ENCODE measurements at regions not wholly inside any gene's neighbourhood (a gene's known extent, or its start where the extent isn't known, plus 50 kb on each side); places are given as distances from the start of the nearest gene placed in this dataset.

DNA sequence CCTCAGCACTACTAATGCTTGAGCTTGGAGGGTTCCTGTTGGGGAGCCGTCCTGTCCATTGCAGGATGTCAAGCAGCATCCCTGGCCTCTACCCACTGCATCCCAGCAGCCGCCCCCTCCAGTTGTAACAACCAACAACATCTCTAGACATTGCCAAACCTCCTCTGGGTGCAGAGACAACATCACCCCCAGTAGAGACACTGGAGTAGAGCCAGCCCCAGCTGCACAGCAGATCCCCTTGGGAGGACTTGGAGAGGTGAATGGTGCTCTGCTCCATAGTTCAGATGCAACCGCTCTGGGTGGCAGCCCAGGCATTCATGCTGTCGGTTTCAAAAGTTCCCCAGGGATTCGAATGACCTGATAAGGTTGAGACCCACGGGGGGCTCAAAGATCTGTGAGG, 259.0 kb downstream of the MN1 start:
- FAIRE-seq (no peak), DNase-seq (ENCODE audit: low read depth) (no peak)
- Mint-ChIP-seq H3K4me3 (ENCODE audit: unreplicated experiment) (no peak overlapping the region), H3K9me3 (ENCODE audit: unreplicated experiment) (peaks cover 5% of the 10 kb centered on the region), H3K36me3 (ENCODE audit: low read depth, unreplicated experiment) (peaks cover 3% of the 10 kb centered on the region), H3K27ac (ENCODE audit: unreplicated experiment) (no peak overlapping the region), H3K27me3 (ENCODE audit: low read depth, unreplicated experiment) (peaks cover 47% of the 10 kb centered on the region), H3K4me1 (ENCODE audit: low read depth, unreplicated experiment) (no peaks in the 10 kb centered on the region)
- H3K4me1 ChIP-seq (ENCODE audit: insufficient read depth, low read length): no peaks in the 10 kb centered on the region
- H3K79me2 ChIP-seq (ENCODE audit: insufficient read depth, low read length): no peaks in the 10 kb centered on the region
- H2AFZ ChIP-seq (ENCODE audit: low read depth, low read length): no peak overlapping the region
- peaks cover 20% of the 10 kb centered on the region for H3K27me3 ChIP-seq (ENCODE audit: insufficient read depth, low read length)
- no peaks in the 10 kb centered on the region for H3K36me3 ChIP-seq (ENCODE audit: insufficient read depth, low read length)
- no peak overlapping the region for H3K9ac ChIP-seq (ENCODE audit: low read length)
- no peaks in the 10 kb centered on the region for H3K9me3 ChIP-seq (ENCODE audit: insufficient read depth, low read depth, low read length)
- H4K20me1 ChIP-seq (ENCODE audit: insufficient read depth, low read length): no peaks in the 10 kb centered on the region
- no peak overlapping the region for H3K4me3 ChIP-seq (ENCODE audit: insufficient read depth, low read depth, low read length)
- no peak overlapping the region for H3K27ac ChIP-seq (ENCODE audit: low read depth, low read length)
- TF ChIP-seq, protein P1, sequence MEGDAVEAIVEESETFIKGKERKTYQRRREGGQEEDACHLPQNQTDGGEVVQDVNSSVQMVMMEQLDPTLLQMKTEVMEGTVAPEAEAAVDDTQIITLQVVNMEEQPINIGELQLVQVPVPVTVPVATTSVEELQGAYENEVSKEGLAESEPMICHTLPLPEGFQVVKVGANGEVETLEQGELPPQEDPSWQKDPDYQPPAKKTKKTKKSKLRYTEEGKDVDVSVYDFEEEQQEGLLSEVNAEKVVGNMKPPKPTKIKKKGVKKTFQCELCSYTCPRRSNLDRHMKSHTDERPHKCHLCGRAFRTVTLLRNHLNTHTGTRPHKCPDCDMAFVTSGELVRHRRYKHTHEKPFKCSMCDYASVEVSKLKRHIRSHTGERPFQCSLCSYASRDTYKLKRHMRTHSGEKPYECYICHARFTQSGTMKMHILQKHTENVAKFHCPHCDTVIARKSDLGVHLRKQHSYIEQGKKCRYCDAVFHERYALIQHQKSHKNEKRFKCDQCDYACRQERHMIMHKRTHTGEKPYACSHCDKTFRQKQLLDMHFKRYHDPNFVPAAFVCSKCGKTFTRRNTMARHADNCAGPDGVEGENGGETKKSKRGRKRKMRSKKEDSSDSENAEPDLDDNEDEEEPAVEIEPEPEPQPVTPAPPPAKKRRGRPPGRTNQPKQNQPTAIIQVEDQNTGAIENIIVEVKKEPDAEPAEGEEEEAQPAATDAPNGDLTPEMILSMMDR (IDR thresholded peaks at IDR 0.05; ENCODE audit: insufficient read depth, low read depth, low read length): no peak
- no peak for TF ChIP-seq EZH2 (IDR thresholded peaks at IDR 0.05; ENCODE audit: insufficient read depth, low read length)
- no peak overlapping the region for H3K4me2 ChIP-seq (ENCODE audit: low read length)

DNA sequence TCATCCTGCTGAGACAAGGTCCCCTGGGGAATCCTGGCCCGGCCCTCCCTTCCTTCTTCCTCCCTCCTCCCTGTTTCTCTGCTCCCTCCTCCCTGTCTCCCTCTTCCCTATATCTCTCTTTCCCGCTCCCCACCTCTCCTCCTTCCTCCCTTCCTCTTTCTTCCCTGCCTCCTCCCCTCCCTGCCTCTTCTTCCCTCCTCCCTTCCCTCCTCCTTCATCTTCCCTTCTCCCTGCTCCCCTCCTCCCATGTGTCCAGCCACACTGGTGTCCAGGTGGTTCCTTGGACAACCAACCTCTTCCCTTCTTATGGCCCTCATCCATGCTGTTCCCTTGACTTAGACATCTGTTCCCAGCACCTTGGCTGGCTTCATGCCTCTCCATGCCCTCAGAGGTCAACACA, 258.1 kb downstream of the MN1 start:
- TF ChIP-seq EZH2 (IDR thresholded peaks at IDR 0.05; ENCODE audit: insufficient read depth, low read length): no peak
- DNase-seq (ENCODE audit: low read depth) (no peak), FAIRE-seq (no peak)
- H3K27ac ChIP-seq (ENCODE audit: low read depth, low read length): no peak overlapping the region
- Mint-ChIP-seq H3K36me3 (ENCODE audit: low read depth, unreplicated experiment) (peaks cover 3% of the 10 kb centered on the region), H3K4me3 (ENCODE audit: unreplicated experiment) (no peak overlapping the region), H3K4me1 (ENCODE audit: low read depth, unreplicated experiment) (no peaks in the 10 kb centered on the region), H3K9me3 (ENCODE audit: unreplicated experiment) (peaks cover 5% of the 10 kb centered on the region), H3K27ac (ENCODE audit: unreplicated experiment) (no peak overlapping the region), H3K27me3 (ENCODE audit: low read depth, unreplicated experiment) (peaks cover 47% of the 10 kb centered on the region)
- no peaks in the 10 kb centered on the region for H3K4me1 ChIP-seq (ENCODE audit: insufficient read depth, low read length)
- no peak overlapping the region for H3K4me2 ChIP-seq (ENCODE audit: low read length)
- H3K36me3 ChIP-seq (ENCODE audit: insufficient read depth, low read length): no peaks in the 10 kb centered on the region
- no peak overlapping the region for H3K9ac ChIP-seq (ENCODE audit: low read length)
- no peaks in the 10 kb centered on the region for H4K20me1 ChIP-seq (ENCODE audit: insufficient read depth, low read length)
- no peaks in the 10 kb centered on the region for H3K79me2 ChIP-seq (ENCODE audit: insufficient read depth, low read length)
- peaks cover 20% of the 10 kb centered on the region for H3K27me3 ChIP-seq (ENCODE audit: insufficient read depth, low read length)
- no peaks in the 10 kb centered on the region for H3K9me3 ChIP-seq (ENCODE audit: insufficient read depth, low read depth, low read length)
- H3K4me3 ChIP-seq (ENCODE audit: insufficient read depth, low read depth, low read length): no peak overlapping the region
- no peak overlapping the region for H2AFZ ChIP-seq (ENCODE audit: low read depth, low read length)

GRCh38 chr22:27545085-27545484, 256.5 kb downstream of the MN1 start:
- H3K79me2 ChIP-seq (ENCODE audit: insufficient read depth, low read length): no peaks in the 10 kb centered on the region
- H2AFZ ChIP-seq (ENCODE audit: low read depth, low read length): no peak overlapping the region
- no peak for TF ChIP-seq EZH2 (IDR thresholded peaks at IDR 0.05; ENCODE audit: insufficient read depth, low read length)
- TF ChIP-seq, protein P1 (IDR thresholded peaks at IDR 0.05; ENCODE audit: insufficient read depth, low read depth, low read length): no peak
- no peaks in the 10 kb centered on the region for H4K20me1 ChIP-seq (ENCODE audit: insufficient read depth, low read length)
- no peak overlapping the region for H3K4me3 ChIP-seq (ENCODE audit: insufficient read depth, low read depth, low read length)
- Mint-ChIP-seq H3K4me3 (ENCODE audit: unreplicated experiment) (no peak overlapping the region), H3K9me3 (ENCODE audit: unreplicated experiment) (peaks cover 5% of the 10 kb centered on the region), H3K27ac (ENCODE audit: unreplicated experiment) (no peak overlapping the region), H3K4me1 (ENCODE audit: low read depth, unreplicated experiment) (no peaks in the 10 kb centered on the region), H3K36me3 (ENCODE audit: low read depth, unreplicated experiment) (peaks cover 6% of the 10 kb centered on the region), H3K27me3 (ENCODE audit: low read depth, unreplicated experiment) (peaks cover 43% of the 10 kb centered on the region)
- no peak overlapping the region for H3K27ac ChIP-seq (ENCODE audit: low read depth, low read length)
- H3K36me3 ChIP-seq (ENCODE audit: insufficient read depth, low read length): no peaks in the 10 kb centered on the region
- H3K9ac ChIP-seq (ENCODE audit: low read length): no peak overlapping the region
- DNase-seq (ENCODE audit: low read depth): no peak
- no peak overlapping the region for H3K4me2 ChIP-seq (ENCODE audit: low read length)
- H3K9me3 ChIP-seq (ENCODE audit: insufficient read depth, low read depth, low read length): no peaks in the 10 kb centered on the region
- no peak for FAIRE-seq
- no peaks in the 10 kb centered on the region for H3K4me1 ChIP-seq (ENCODE audit: insufficient read depth, low read length)
- H3K27me3 ChIP-seq (ENCODE audit: insufficient read depth, low read length): peaks cover 15% of the 10 kb centered on the region

Measured in astrocyte (in vitro differentiated cells and primary cell).